GM18507 (cell line): ENCODE measurements at regions not wholly inside any gene's neighbourhood (a gene's known extent, or its start where the extent isn't known, plus 50 kb on each side); places are given as distances from the start of the nearest gene placed in this dataset.

Experiments used
- DNase-seq: peaks from one replicate; pipeline ENCODE4 v3.0.0; 2011; ENCODE audit warnings: low read depth; ENCODE audit not compliant: insufficient read length; ENCODE audit errors: extremely low spot score
- FAIRE-seq: peaks from 2 replicates; lab custom pipeline; 2011; peaks lifted over from hg19 to GRCh38; lab: Jason Lieb, UNC

- no peak for FAIRE-seq
Observed at GRCh38 chr11:45484326-45484883, 181.0 kb downstream of the CHST1 start.

GRCh38 chr11:45483416-45483815, 182.0 kb downstream of the CHST1 start:
- no peak for FAIRE-seq
- DNase-seq = no peak

More at GRCh38 chr11:45484326-45484883, 181.0 kb downstream of the CHST1 start:
- no peak for DNase-seq

DNA sequence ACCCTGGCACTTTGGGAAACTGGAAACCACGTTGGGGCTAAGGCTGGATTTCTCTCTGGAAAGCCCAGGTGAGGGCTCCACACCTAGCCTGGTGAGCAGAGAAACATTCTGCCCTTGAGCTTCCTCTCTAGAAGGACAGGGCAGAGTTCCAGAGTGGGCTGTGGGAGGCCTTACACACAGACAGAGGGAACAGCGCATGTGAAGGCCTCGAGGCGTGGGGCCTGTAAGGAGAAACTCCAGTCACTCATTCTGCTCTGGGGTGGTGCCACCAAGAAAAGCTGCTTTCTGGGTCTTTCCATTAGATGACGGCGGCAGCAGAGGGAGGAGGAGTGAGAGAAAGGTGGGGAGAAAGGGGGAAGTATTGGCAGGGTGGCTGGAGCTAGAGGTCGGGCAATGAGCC, 183.1 kb downstream of the CHST1 start:
- no peak for FAIRE-seq

DNA sequence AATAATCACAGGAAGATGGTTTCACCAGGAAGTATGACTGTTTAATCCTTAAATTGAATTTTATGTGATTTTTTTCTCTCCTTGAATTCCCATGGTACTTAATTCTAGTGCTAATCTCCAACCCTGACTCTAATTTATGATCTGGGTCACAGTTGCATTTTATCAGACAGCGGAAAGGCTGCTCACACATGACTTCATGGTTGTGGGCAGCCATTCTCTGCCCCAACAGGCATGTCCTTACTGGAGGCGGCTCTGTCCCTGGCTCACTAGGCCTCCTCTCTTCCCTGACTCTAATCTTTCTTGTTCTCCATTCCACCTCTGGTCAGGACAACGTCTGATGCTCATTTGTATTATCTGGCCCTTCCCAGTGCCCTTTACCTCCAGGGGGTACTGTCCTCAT, 184.4 kb downstream of the CHST1 start:
- FAIRE-seq (no peak), DNase-seq (no peak)

More for the DNA sequence above, 183.1 kb downstream of the CHST1 start:
- no peak for DNase-seq

DNA sequence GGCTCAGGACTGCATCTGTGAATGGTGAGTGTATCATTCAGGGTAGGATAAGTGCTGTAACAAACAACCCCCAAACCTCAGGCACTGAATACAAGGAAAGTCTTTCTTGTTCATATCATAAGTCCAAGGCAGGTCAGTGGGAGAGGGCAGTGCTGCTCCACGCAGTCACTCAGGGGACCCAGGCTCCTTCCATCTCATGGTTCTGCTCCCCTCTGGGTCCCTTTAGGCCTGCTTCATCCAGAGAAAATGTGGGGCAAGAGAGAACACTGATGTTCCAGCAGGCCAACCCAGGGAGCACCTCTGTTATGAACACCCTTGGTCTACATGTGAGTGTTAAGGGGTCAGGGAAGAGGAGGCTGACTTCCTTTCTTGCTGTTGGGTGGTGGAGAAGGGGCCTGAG, 187.8 kb downstream of the CHST1 start:
- no peak for DNase-seq
- FAIRE-seq = no peak

DNA sequence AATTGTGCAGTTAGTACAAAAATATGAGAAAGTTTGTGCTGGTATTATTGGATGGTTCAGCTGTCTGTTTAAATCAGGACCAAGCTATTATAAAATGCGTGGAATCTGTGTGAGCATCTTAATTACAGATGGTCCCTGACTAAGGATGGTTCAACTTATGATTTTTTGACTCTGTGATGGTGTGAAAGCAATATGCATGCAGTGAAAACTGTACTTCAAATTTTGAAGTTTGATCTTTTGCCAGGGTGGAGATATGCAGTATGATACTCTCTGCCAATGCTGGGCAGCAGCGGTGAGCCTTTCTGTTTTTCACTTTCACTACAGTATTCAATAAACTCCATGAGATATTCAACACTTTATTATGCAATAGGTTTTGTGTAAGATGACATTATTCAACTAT, 189.3 kb downstream of the CHST1 start:
- DNase-seq (no peak), FAIRE-seq (no peak)

DNA sequence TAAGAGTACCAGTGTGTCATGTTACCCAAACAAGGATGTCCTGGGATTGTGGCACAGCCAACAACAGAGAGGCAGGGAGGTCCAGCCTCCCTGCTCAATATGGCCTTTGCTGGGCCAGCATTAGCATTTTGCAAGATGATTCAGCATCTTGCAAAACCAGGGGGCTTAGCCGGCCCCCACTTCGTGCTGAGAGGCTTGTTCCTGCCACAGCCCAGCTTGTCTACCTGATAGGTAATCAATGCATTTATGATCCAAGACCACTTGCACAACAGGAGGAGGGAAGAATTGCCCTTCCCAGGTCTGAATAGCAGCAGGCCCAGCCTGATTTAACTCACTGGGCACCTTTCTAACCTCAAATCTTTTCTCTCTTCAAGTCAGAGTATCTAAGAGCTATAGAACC, 189.0 kb upstream of the SYT13 start:
- DNase-seq = no peak
- no peak for FAIRE-seq

DNA sequence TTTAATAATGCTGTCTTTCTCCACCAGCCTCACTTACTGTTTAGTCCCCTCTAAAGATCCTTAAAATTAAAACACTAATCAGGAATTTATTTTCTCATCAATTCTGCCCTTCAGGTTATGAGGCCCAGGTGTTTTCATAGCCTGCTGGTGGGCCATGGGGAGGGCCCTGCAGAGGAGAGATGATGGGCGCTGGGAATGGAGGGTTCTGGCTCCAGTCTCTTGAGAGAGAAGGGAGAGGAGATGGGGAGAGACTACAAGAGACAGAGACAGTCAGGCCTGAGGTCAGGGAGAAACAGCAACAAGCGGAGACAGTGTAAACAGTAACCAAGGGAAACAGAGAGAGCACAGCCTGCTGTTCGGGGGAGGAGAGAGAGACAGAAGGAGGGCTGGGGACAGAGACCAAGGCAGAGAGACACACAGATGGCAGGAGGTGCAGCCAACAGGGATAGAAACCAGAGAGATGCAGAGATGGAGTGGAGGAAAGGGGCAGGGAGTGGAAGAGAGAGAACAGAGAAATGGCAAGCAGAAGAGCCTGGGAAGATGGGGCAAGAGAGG, 187.3 kb upstream of the SYT13 start:
- no peak for FAIRE-seq
- no peak for DNase-seq

DNA sequence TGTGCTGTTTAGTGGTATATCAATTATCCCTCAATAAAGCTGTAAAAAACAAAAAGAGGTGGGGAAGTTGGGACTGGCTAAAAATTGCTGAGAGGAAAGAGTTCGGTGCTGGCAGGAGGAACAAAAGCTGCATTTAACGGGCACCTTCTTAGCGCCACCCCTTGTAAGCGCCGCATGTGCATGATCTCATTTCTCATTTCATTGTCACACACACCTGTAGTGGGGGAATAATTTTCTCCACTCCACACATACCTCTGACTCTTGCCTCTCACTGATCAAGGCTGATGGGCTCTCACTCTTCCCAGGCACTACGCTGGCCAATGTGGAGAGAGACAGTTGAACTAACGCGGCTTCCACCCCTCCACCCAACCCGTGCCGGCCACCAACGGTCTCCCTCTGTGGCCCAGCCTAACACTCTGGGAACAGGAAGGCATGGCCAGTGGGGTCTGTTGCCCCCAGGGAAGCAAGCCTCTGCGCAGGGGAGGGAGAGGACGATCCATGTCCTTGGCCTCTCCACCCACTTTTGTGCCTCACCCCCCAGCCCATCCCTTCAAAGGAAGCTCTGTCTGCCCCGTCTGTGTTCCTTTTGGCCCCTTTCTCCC, 186.7 kb upstream of the SYT13 start:
- FAIRE-seq (no peak), DNase-seq (no peak)

DNA sequence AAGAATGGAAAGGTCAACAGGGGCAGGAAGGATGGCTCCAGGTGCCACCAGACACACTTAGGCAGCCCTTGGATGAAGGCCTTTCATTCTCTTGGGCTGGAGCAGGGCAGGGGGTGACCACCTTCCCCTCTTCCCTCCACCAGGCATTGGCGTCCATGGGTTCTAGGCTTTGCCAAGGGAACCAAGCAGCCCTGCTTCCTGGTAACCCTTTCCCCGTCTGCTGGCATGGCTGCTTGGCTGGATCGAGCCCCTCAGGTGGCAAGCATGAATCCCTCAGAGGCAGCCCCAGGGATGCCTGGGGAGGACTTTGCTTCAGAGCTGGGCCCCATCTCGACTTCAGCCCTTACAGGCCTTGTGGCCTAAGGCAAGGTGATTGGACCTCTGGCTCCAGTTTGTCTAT, 185.1 kb upstream of the SYT13 start:
- FAIRE-seq (no peak), DNase-seq (no peak)

DNA sequence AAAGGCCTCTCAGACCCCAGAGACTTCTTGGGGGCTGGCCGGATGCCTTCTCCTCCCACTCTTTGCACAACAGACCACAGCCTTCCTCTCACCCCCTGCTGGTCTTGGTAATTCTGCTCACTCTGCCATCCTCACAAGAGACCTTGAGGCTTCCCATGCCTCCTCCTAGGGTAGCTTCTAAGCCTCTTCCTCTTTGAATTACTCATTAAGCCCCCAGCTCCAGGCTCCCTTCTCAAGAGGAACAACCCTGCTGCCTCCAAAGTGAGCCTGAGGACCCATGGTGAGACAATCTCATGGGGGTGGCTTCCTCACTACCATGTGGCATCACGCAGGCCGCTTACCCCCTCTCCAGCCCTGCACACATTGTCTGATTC, 184.6 kb upstream of the SYT13 start:
- FAIRE-seq = no peak

DNA sequence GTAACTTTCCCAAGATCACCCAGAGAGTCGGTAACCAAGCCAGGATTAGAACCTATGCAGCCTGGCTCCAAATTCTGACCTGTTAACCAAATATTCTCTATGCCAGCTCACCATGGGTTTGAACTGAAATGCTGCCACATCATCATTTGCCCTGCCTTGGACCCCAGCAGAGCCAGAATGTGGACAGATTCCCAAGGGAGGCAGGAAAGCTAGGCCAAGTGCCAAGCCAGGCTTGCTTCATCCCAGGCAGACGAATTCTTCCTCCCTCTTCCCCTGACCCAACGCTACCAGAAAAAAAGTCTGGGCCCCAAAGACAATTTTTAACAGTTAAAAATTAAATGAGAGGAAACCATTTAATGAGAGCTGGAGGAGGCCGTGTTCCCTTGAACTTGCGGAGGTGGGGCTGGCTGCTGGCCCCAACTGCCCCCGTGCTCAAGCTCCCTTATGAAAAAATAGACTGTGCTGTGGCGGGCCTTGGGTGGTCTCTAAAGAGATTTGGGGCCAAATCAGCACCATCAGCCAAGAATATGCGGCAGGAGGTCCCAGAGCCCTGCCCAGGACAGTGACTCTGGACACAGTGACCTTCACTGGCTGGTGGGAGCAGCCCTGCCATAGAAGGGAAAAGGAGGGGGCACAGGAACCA, 184.1 kb upstream of the SYT13 start:
- DNase-seq (no peak), FAIRE-seq (no peak)

More for the DNA sequence above, 184.6 kb upstream of the SYT13 start:
- DNase-seq = no peak

GRCh38 chr11:45468267-45468856, 182.2 kb upstream of the SYT13 start:
- FAIRE-seq (no peak), DNase-seq (no peak)

- DNase-seq (no peak), FAIRE-seq (no peak)
Observed at GRCh38 chr11:45463541-45463940, 177.4 kb upstream of the SYT13 start.

DNA sequence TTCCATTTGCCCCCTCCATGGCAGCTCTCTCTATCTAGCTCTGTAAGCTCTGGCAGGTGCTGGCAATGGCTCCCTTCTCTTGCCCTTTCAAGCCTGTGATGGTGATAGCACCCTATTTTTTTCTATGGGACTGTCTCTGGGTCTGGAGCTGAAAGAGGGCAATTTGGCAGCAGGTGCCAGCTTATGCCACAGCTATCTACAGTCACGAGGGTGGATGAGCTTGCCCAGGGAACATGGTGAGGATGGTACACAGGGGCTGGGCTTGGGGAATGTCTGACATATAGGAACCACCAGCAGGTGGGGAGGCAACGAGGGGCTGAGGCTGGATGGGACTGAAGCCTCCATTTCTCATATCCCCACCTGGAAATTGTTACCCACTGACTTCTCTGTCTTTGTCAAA, 175.4 kb upstream of the SYT13 start:
- no peak for FAIRE-seq
- no peak for DNase-seq

- no peak for DNase-seq
- FAIRE-seq = no peak
Observed at GRCh38 chr11:45459491-45459890, 173.3 kb upstream of the SYT13 start.

DNA sequence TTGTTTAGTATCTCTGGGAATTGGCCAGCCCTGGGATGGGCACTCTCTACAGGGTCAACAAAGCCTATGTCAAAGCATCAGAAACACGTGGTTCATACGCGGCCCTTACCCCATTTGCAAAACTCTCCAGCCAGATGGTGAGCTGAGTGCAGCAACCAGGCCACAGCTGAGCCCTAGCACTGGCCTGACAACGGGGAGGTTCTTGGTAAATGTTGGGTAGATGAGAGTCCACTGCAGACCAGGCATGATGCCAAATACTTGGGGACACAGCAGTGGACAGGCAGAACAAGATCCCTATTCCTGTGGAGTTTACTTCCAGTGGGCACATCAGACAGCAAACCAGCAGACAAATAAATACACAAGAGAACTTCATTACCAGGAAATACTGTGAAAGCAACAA, 172.1 kb upstream of the SYT13 start:
- FAIRE-seq = no peak
- no peak for DNase-seq

- DNase-seq (no peak), FAIRE-seq (no peak)
Observed at GRCh38 chr11:45457649-45458048, 171.5 kb upstream of the SYT13 start.

GRCh38 chr11:45456686-45457085, 170.5 kb upstream of the SYT13 start:
- DNase-seq (no peak), FAIRE-seq (no peak)

GRCh38 chr11:45455536-45455935, 169.4 kb upstream of the SYT13 start:
- DNase-seq = no peak

More at GRCh38 chr11:45455536-45455935, 169.4 kb upstream of the SYT13 start:
- FAIRE-seq = no peak
